ENCODE measurements at regions not wholly inside any gene's neighbourhood (a gene's known extent, or its start where the extent isn't known, plus 50 kb on each side); places are given as distances from the start of the nearest gene placed in this dataset.

GRCh38 chr1:234755449-234755863, 145.5 kb upstream of the IRF2BP2 start (continued):
- TF ChIP-seq ZKSCAN3 (CRISPR knock-in tag; IDR thresholded peaks at IDR 0.05) = no peak
- TF ChIP-seq NFIC (IDR thresholded peaks at IDR 0.05) = peak; percentile 84
- no peak for TF ChIP-seq HCFC1 (IDR thresholded peaks at IDR 0.05; ENCODE audit: low read depth, low read length)
- no peak for TF ChIP-seq NFE2L1 (tag; IDR thresholded peaks at IDR 0.05; ENCODE audit: borderline replicate concordance, low read depth)
- no peak for TF ChIP-seq SNAPC5 (CRISPR knock-in tag; IDR thresholded peaks at IDR 0.05)
- no peak for TF ChIP-seq PRMT5 (CRISPR knock-in tag; IDR thresholded peaks at IDR 0.05)
- no peak for TF ChIP-seq MCM7 (IDR thresholded peaks at IDR 0.05)
- TF ChIP-seq NR4A1 (CRISPR knock-in tag; IDR thresholded peaks at IDR 0.05) = no peak
- peak; percentile 71 for TF ChIP-seq NR4A1 (tag; IDR thresholded peaks at IDR 0.05)
- TF ChIP-seq TFAP4 (CRISPR knock-in tag; IDR thresholded peaks at IDR 0.05; ENCODE audit: borderline replicate concordance) = peak; percentile 81
- TF ChIP-seq HMG20B (CRISPR knock-in tag; IDR thresholded peaks at IDR 0.05) = no peak
- no peak for TF ChIP-seq POLR2AphosphoS2 (IDR thresholded peaks at IDR 0.05; ENCODE audit: low read length)
- TF ChIP-seq ZNF551 (CRISPR knock-in tag; IDR thresholded peaks at IDR 0.05) = no peak
- no peak for TF ChIP-seq XRCC5 (IDR thresholded peaks at IDR 0.05; ENCODE audit: low read depth, low read length)
- TF ChIP-seq ZNF57 (CRISPR knock-in tag; IDR thresholded peaks at IDR 0.05) = no peak
- TF ChIP-seq CREB3 (tag; conservative IDR thresholded peaks at IDR 0.05; ENCODE audit: low read depth) = no peak
- TF ChIP-seq HIVEP1 (CRISPR knock-in tag; IDR thresholded peaks at IDR 0.05) = 0 out of 2 replicates have a peak, but pooled peaks have one; percentile 7
- TF ChIP-seq TEAD2 (tag; IDR thresholded peaks at IDR 0.05) = no peak
- TF ChIP-seq ZNF79 (CRISPR knock-in tag; IDR thresholded peaks at IDR 0.05; ENCODE audit: low read depth) = no peak
- no peak for TF ChIP-seq PHF8 (IDR thresholded peaks at IDR 0.05; ENCODE audit: borderline replicate concordance, low read length)
- no peak for TF ChIP-seq BCOR (IDR thresholded peaks at IDR 0.05)
- TF ChIP-seq ZFX (CRISPR knock-in tag; IDR thresholded peaks at IDR 0.05) = no peak
- TF ChIP-seq NUFIP1 (IDR thresholded peaks at IDR 0.05; ENCODE audit: partially characterized antibody) = no peak
- no peak for TF ChIP-seq PTTG1 (tag; IDR thresholded peaks at IDR 0.05; ENCODE audit: low read depth)
- TF ChIP-seq ZNF316 (IDR thresholded peaks at IDR 0.05) = no peak
- TF ChIP-seq ARID1B (IDR thresholded peaks at IDR 0.05) = peak; percentile 56; the same call in 1 of the 2 replicates
- no peak for TF ChIP-seq HOMEZ (CRISPR knock-in tag; IDR thresholded peaks at IDR 0.05)
- TF ChIP-seq ZBTB26 (CRISPR knock-in tag; IDR thresholded peaks at IDR 0.05) = no peak
- TF ChIP-seq MYBL2 (IDR thresholded peaks at IDR 0.05; ENCODE audit: low read depth) = no peak
- TF ChIP-seq MYBL2 (CRISPR knock-in tag; IDR thresholded peaks at IDR 0.05; ENCODE audit: borderline replicate concordance) = no peak

Measured in K562 (cell line).